ENCODE measurements at regions not wholly inside any gene's neighbourhood (a gene's known extent, or its start where the extent isn't known, plus 50 kb on each side); places are given as distances from the start of the nearest gene placed in this dataset.

- Histone ChIP-seq H3K27me3 (ENCODE audit: control insufficient read depth, insufficient read depth, low read length) (no peaks in the 10 kb centered on the region), H3K36me3 (ENCODE audit: control insufficient read depth, insufficient read depth, low read length) (no peaks in the 10 kb centered on the region), H3K27ac (ENCODE audit: low read depth, low read length) (no peak overlapping the region), H3K4me3 (ENCODE audit: low read length) (no peak overlapping the region), H3K4me1 (ENCODE audit: control insufficient read depth, insufficient read depth, low read length) (no peaks in the 10 kb centered on the region), H3K9ac (ENCODE audit: low read length) (no peak overlapping the region)
Observed at GRCh38 chr16:73692861-73693260, 603.8 kb upstream of the PSMD7 start.

- no peak overlapping the region for H3K9ac ChIP-seq (ENCODE audit: low read length)
- H3K36me3 ChIP-seq (ENCODE audit: control insufficient read depth, insufficient read depth, low read length) = no peaks in the 10 kb centered on the region
- H3K4me3 ChIP-seq (ENCODE audit: low read length) = no peak overlapping the region
- no peaks in the 10 kb centered on the region for H3K27me3 ChIP-seq (ENCODE audit: control insufficient read depth, insufficient read depth, low read length)
- H3K27ac ChIP-seq (ENCODE audit: low read depth, low read length) = no peak overlapping the region
- no peaks in the 10 kb centered on the region for H3K4me1 ChIP-seq (ENCODE audit: control insufficient read depth, insufficient read depth, low read length)
Observed at GRCh38 chr16:73683804-73684203, 612.8 kb upstream of the PSMD7 start.

GRCh38 chr16:73672135-73672534 is 624.2 kb upstream of the ZFHX3 start:
- Histone ChIP-seq H3K9ac (ENCODE audit: low read length) (no peak overlapping the region), H3K4me3 (ENCODE audit: low read length) (no peak overlapping the region), H3K27ac (ENCODE audit: low read depth, low read length) (no peak overlapping the region), H3K27me3 (ENCODE audit: control insufficient read depth, insufficient read depth, low read length) (no peaks in the 10 kb centered on the region), H3K36me3 (ENCODE audit: control insufficient read depth, insufficient read depth, low read length) (no peaks in the 10 kb centered on the region), H3K4me1 (ENCODE audit: control insufficient read depth, insufficient read depth, low read length) (no peaks in the 10 kb centered on the region)

- H3K36me3 ChIP-seq (ENCODE audit: control insufficient read depth, insufficient read depth, low read length) = no peaks in the 10 kb centered on the region
Observed at GRCh38 chr16:73670836-73671820, 623.2 kb upstream of the ZFHX3 start.

GRCh38 chr16:73669535-73670274 is 621.8 kb upstream of the ZFHX3 start:
- Histone ChIP-seq H3K9ac (ENCODE audit: low read length) (no peak overlapping the region), H3K4me1 (ENCODE audit: control insufficient read depth, insufficient read depth, low read length) (no peaks in the 10 kb centered on the region), H3K36me3 (ENCODE audit: control insufficient read depth, insufficient read depth, low read length) (no peaks in the 10 kb centered on the region), H3K4me3 (ENCODE audit: low read length) (no peak overlapping the region), H3K27me3 (ENCODE audit: control insufficient read depth, insufficient read depth, low read length) (no peaks in the 10 kb centered on the region), H3K27ac (ENCODE audit: low read depth, low read length) (no peak overlapping the region)

More at GRCh38 chr16:73670836-73671820, 623.2 kb upstream of the ZFHX3 start:
- Histone ChIP-seq H3K27me3 (ENCODE audit: control insufficient read depth, insufficient read depth, low read length) (no peaks in the 10 kb centered on the region), H3K27ac (ENCODE audit: low read depth, low read length) (no peak overlapping the region), H3K4me3 (ENCODE audit: low read length) (no peak overlapping the region), H3K9ac (ENCODE audit: low read length) (no peak overlapping the region), H3K4me1 (ENCODE audit: control insufficient read depth, insufficient read depth, low read length) (no peaks in the 10 kb centered on the region)

GRCh38 chr16:73663720-73664119 is 615.8 kb upstream of the ZFHX3 start:
- Histone ChIP-seq H3K9ac (ENCODE audit: low read length) (no peak overlapping the region), H3K27me3 (ENCODE audit: control insufficient read depth, insufficient read depth, low read length) (no peaks in the 10 kb centered on the region), H3K36me3 (ENCODE audit: control insufficient read depth, insufficient read depth, low read length) (no peaks in the 10 kb centered on the region), H3K4me1 (ENCODE audit: control insufficient read depth, insufficient read depth, low read length) (no peaks in the 10 kb centered on the region), H3K4me3 (ENCODE audit: low read length) (no peak overlapping the region), H3K27ac (ENCODE audit: low read depth, low read length) (no peak overlapping the region)

GRCh38 chr16:73636196-73636595 is 588.3 kb upstream of the ZFHX3 start:
- H3K36me3 ChIP-seq (ENCODE audit: control insufficient read depth, insufficient read depth, low read length) = no peaks in the 10 kb centered on the region
- no peak overlapping the region for H3K4me3 ChIP-seq (ENCODE audit: low read length)
- no peak overlapping the region for H3K27ac ChIP-seq (ENCODE audit: low read depth, low read length)
- H3K4me1 ChIP-seq (ENCODE audit: control insufficient read depth, insufficient read depth, low read length) = no peaks in the 10 kb centered on the region
- H3K9ac ChIP-seq (ENCODE audit: low read length) = no peak overlapping the region
- H3K27me3 ChIP-seq (ENCODE audit: control insufficient read depth, insufficient read depth, low read length) = no peaks in the 10 kb centered on the region

GRCh38 chr16:73629011-73629410 is 581.1 kb upstream of the ZFHX3 start:
- Histone ChIP-seq H3K4me3 (ENCODE audit: low read length) (no peak overlapping the region), H3K27ac (ENCODE audit: low read depth, low read length) (no peak overlapping the region), H3K4me1 (ENCODE audit: control insufficient read depth, insufficient read depth, low read length) (no peaks in the 10 kb centered on the region), H3K27me3 (ENCODE audit: control insufficient read depth, insufficient read depth, low read length) (no peaks in the 10 kb centered on the region), H3K36me3 (ENCODE audit: control insufficient read depth, insufficient read depth, low read length) (no peaks in the 10 kb centered on the region), H3K9ac (ENCODE audit: low read length) (no peak overlapping the region)

- H3K4me1 ChIP-seq (ENCODE audit: control insufficient read depth, insufficient read depth, low read length) = no peaks in the 10 kb centered on the region
- H3K9ac ChIP-seq (ENCODE audit: low read length) = no peak overlapping the region
- no peaks in the 10 kb centered on the region for H3K27me3 ChIP-seq (ENCODE audit: control insufficient read depth, insufficient read depth, low read length)
- no peak overlapping the region for H3K27ac ChIP-seq (ENCODE audit: low read depth, low read length)
- H3K4me3 ChIP-seq (ENCODE audit: low read length) = no peak overlapping the region
- no peaks in the 10 kb centered on the region for H3K36me3 ChIP-seq (ENCODE audit: control insufficient read depth, insufficient read depth, low read length)
Observed at GRCh38 chr16:73617738-73618137, 569.8 kb upstream of the ZFHX3 start.

- Histone ChIP-seq H3K4me3 (ENCODE audit: low read length) (no peak overlapping the region), H3K27me3 (ENCODE audit: control insufficient read depth, insufficient read depth, low read length) (no peaks in the 10 kb centered on the region), H3K27ac (ENCODE audit: low read depth, low read length) (no peak overlapping the region), H3K4me1 (ENCODE audit: control insufficient read depth, insufficient read depth, low read length) (no peaks in the 10 kb centered on the region), H3K9ac (ENCODE audit: low read length) (no peak overlapping the region), H3K36me3 (ENCODE audit: control insufficient read depth, insufficient read depth, low read length) (no peaks in the 10 kb centered on the region)
Observed at GRCh38 chr16:73616770-73617169, 568.8 kb upstream of the ZFHX3 start.

- Histone ChIP-seq H3K4me3 (ENCODE audit: low read length) (no peak overlapping the region), H3K36me3 (ENCODE audit: control insufficient read depth, insufficient read depth, low read length) (no peaks in the 10 kb centered on the region), H3K4me1 (ENCODE audit: control insufficient read depth, insufficient read depth, low read length) (no peaks in the 10 kb centered on the region), H3K27me3 (ENCODE audit: control insufficient read depth, insufficient read depth, low read length) (no peaks in the 10 kb centered on the region), H3K27ac (ENCODE audit: low read depth, low read length) (no peak overlapping the region), H3K9ac (ENCODE audit: low read length) (no peak overlapping the region)
Observed at GRCh38 chr16:73616166-73616753, 568.3 kb upstream of the ZFHX3 start.
